Heart left ventricle (tissue), 16 donors: ENCODE measurements at regions not wholly inside any gene's neighbourhood (a gene's known extent, or its start where the extent isn't known, plus 50 kb on each side); places are given as distances from the start of the nearest gene placed in this dataset.

Source experiments
- ATAC-seq, 4 donors: fragments of 200-7000 bp; cut with Tn5 transposase; one replicate each; pipeline ENCODE4 v1.9.1; 2020 to 2022; ENCODE audit warnings: moderate library complexity in 4 of 4, mild to moderate bottlenecking in 3 of 4, moderate number of reproducible peaks in 1 of 4
- DNase-seq, 5 donors: peaks; one replicate each; pipeline ENCODE4 v3.0.0-alpha.2; 2020
- H3K27ac ChIP-seq, 12 donors: fragments of 200-600 bp; sonication (generic) in 4 of 12; one replicate each; pipeline versions ENCODE4 v1.5.0 to v1.8.0; 2016 to 2022; ENCODE audit warnings: mild to moderate bottlenecking in 2 of 12
- H3K27me3 ChIP-seq, 9 donors: fragments of 200-600 bp; sonication (generic) in 2 of 9; one replicate each; pipeline versions ENCODE4 v1.5.1 to v1.8.0; 2016 to 2022; ENCODE audit warnings: mild to moderate bottlenecking in 3 of 9
- H3K36me3 ChIP-seq, 9 donors: fragments of 200-600 bp; sonication (generic) in 2 of 9; one replicate each; pipeline versions ENCODE4 v1.5.0 to v1.8.0; 2018 to 2022; ENCODE audit warnings: mild to moderate bottlenecking in 2 of 9
- H3K4me1 ChIP-seq, 12 donors: fragments of 200-600 bp; sonication (generic) in 4 of 12; one replicate each; pipeline versions ENCODE4 v1.5.0 to v1.8.0; 2016 to 2022; ENCODE audit warnings: mild to moderate bottlenecking in 3 of 12
- H3K4me3 ChIP-seq, 12 donors: fragments of 200-600 bp; sonication (generic) in 4 of 12; one replicate each; pipeline versions ENCODE4 v1.5.0 to v1.8.0; 2017 to 2022; ENCODE audit warnings: mild to moderate bottlenecking in 9 of 12, moderate library complexity in 4 of 12
- H3K9me3 ChIP-seq, 12 donors: fragments of 200-600 bp; sonication (generic) in 4 of 12; one replicate each; pipeline versions ENCODE4 v1.5.0 to v1.8.0; 2016 to 2022; ENCODE audit warnings: mild to moderate bottlenecking in 1 of 12
- POLR2A ChIP-seq, 2 donors: fragments of 450-650 bp; IDR thresholded peaks; one replicate each; pipeline ENCODE4 v1.6.1; 2017; ENCODE audit warnings: antibody characterized with exemption in 2 of 2, mild to moderate bottlenecking in 2 of 2, moderate library complexity in 2 of 2
- WGBS, 4 donors: extraction: QIAGEN DNeasy Blood & Tissue Kit in 2 of 4; methylation state at CpG; one replicate each; pipeline versions ENCODE4 v1.1.5 to v1.1.7; 2013 to 2018; 5-methylcytosine and 5-hydroxymethylcytosine counted together
- intact Hi-C, 10 donors: fragments of 100-400 bp; cut with DNase I; formaldehyde crosslinking; loops; one replicate each; pipeline versions ENCODE4 v1.11.1 to v1.14.2; 2022
- TF ChIP-seq, protein P1 (sequence below), 12 donors: fragments of 200-600 bp; sonication (generic) in 4 of 12; IDR thresholded peaks; one replicate each; pipeline versions ENCODE4 v1.5.0 to v1.8.0; 2018 to 2022; ENCODE audit warnings: antibody characterized with exemption in 12 of 12, mild to moderate bottlenecking in 5 of 12
- donor health status: ischemic (EF 13 %, LVEDD 7.1; RV severe dilation, severe dysfunction).
- donor health status: healthy with polysubstance abuse.
- donor health status: DM: no; HTN: yes; CAD: no.
- donor health status: DM: no; HTN: no; CAD: no.
- donor health status: ischemic (EF 25% LVEDD 6.9; RV normal size, moderate dysfunction).
- donor health status: ischemic (EF 25% LVEDD 5.7; RV mildly dilated, moderate dysfunction).
- donor health status: healthy.
- donor health status: DM: yes; HTN: yes; CAD: no.
- donor health status: ischemic (EF 35%, LVEDD 5.7; RV mildly dilated, moderate dysfunction).
- donor health status: nonischemic (EF 11% LVEDD 7.7; RV severe dilation, severe dysfunction).
- donor health status: DM: yes; HTN: yes; CAD: no.
- donor health status: PGD.
- donor health status: ischemic (EF 29% LVEDD 5.4; RV normal size, mild dysfunction).
- donor health status: nonischemic (EF 23%, LVEDD 6.1; RV moderate dilation, normal function).

DNA sequence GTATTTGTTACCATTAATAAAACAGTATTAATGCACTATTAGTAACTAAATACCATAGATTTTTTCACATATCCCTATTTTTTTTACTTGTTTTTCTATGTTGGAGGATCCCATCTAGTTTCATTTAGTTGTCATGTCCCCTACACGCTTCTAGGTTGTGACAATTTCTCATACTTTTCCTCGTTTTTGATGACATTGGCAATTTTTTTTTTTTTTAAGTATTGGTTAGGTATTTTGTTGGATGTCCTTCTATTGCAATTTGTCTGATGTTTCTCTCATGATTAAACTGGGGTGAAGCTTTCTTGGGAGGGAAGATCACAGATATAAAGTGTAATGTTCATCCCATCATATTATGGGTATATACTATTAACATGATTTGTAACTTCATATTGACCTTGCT is 409.1 kb upstream of the CNTN6 start:
- no peak for DNase-seq
- 47 to 62% (median 60%) methylated on average over 2 of the region's 2 CpGs for WGBS, 4 donors
- H3K27ac ChIP-seq, result no peak overlapping the region
- no peaks in the 10 kb centered on the region for H3K27me3 ChIP-seq
- no peak for ATAC-seq
- no peaks in the 10 kb centered on the region for H3K36me3 ChIP-seq
- intact Hi-C loops, result loop anchor here in 1 of 10 donors (2.0 kb wide), 1 partner anchor 57 kb away; no protein-coding TSS in a partner anchor
- no peak overlapping the region for H3K4me3 ChIP-seq
- H3K4me1 ChIP-seq, result no peaks in the 10 kb centered on the region
- H3K9me3 ChIP-seq, result no peaks in the 10 kb centered on the region
- TF ChIP-seq POLR2A (IDR thresholded peaks at IDR 0.05), result no peak
- TF ChIP-seq, protein P1, sequence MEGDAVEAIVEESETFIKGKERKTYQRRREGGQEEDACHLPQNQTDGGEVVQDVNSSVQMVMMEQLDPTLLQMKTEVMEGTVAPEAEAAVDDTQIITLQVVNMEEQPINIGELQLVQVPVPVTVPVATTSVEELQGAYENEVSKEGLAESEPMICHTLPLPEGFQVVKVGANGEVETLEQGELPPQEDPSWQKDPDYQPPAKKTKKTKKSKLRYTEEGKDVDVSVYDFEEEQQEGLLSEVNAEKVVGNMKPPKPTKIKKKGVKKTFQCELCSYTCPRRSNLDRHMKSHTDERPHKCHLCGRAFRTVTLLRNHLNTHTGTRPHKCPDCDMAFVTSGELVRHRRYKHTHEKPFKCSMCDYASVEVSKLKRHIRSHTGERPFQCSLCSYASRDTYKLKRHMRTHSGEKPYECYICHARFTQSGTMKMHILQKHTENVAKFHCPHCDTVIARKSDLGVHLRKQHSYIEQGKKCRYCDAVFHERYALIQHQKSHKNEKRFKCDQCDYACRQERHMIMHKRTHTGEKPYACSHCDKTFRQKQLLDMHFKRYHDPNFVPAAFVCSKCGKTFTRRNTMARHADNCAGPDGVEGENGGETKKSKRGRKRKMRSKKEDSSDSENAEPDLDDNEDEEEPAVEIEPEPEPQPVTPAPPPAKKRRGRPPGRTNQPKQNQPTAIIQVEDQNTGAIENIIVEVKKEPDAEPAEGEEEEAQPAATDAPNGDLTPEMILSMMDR (IDR thresholded peaks at IDR 0.05), result no peak

- intact Hi-C loops, result no loop called here
- DNase-seq (no peak), ATAC-seq (no peak)
- WGBS, 4 donors, result 67 to 77% (median 72%) methylated on average over 2 to 4 of the region's 4 CpGs
- Histone ChIP-seq H3K27ac (no peak overlapping the region), H3K4me1 (no peaks in the 10 kb centered on the region), H3K27me3 (no peaks in the 10 kb centered on the region), H3K4me3 (no peak overlapping the region), H3K9me3 (peaks cover 0 to 19% (median 0%) of the 10 kb centered on the region in 12 donors), H3K36me3 (no peaks in the 10 kb centered on the region)
- TF ChIP-seq, protein P1 (IDR thresholded peaks at IDR 0.05), result no peak
- no peak for TF ChIP-seq POLR2A (IDR thresholded peaks at IDR 0.05)
Observed at GRCh38 chr3:690770-691169, 402.1 kb upstream of the CNTN6 start.

DNA sequence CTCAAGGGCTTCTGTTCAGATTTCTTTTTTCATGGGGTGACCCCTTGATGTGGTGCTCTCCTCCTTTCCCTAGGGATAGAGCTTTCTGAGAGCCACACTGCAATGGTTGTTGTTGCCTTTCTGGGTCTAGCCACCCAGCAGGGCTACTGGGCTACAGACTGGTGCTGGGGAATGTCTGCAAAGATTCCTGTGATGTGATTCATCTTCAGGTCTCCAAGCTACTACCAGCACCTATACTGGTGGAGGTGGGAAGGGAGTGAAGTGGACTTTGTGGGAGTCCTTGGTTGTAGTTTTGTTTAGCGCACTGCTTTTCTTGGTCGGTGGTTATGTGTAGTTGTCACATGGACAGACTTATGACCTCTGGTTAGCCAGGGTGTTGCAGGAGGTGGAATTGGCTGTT is 392.3 kb upstream of the CNTN6 start:
- H3K27me3 ChIP-seq, result no peaks in the 10 kb centered on the region
- H3K4me3 ChIP-seq, result no peak overlapping the region
- peaks cover 0 to 11% (median 0%) of the 10 kb centered on the region in 12 donors for H3K9me3 ChIP-seq
- intact Hi-C loops, result no loop called here
- ATAC-seq (no peak), DNase-seq (no peak)
- no peaks in the 10 kb centered on the region for H3K36me3 ChIP-seq
- WGBS, 4 donors, result 90 to 100% (median 93%) methylated on average over 2 of the region's 2 CpGs
- H3K27ac ChIP-seq, result no peak overlapping the region
- TF ChIP-seq POLR2A (IDR thresholded peaks at IDR 0.05), result no peak
- TF ChIP-seq, protein P1 (IDR thresholded peaks at IDR 0.05), result no peak
- no peaks in the 10 kb centered on the region for H3K4me1 ChIP-seq

DNA sequence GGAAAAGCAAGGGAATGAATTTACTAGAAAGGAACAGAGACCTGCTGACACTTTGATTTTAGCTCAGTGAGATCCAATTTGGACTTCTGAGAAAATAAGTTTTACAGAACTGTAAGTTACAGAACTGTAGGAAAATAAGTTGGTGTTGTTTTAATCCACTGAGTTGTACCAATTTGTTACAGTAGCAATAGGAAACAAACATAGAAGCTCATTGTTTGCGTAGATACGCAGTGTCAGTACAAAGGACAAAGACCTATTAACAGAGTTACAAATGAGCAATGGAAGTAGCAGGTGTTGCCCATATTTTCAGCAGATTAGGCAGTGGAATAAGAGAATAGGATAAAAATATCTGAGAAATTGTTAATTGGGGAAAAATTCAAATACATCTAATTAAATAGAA is 385.8 kb upstream of the CNTN6 start:
- Histone ChIP-seq H3K36me3 (no peaks in the 10 kb centered on the region), H3K4me1 (no peaks in the 10 kb centered on the region), H3K4me3 (no peak overlapping the region), H3K27ac (no peak overlapping the region), H3K27me3 (no peaks in the 10 kb centered on the region), H3K9me3 (peaks cover 0 to 5% (median 0%) of the 10 kb centered on the region in 12 donors)
- 39 to 43% (median 42%) methylated on average over 2 of the region's 2 CpGs for WGBS, 4 donors
- no peak for ATAC-seq
- TF ChIP-seq, protein P1 (IDR thresholded peaks at IDR 0.05), result no peak
- TF ChIP-seq POLR2A (IDR thresholded peaks at IDR 0.05), result no peak
- intact Hi-C loops, result no loop called here
- no peak for DNase-seq
